ENCODE measurements at regions not wholly inside any gene's neighbourhood (a gene's known extent, or its start where the extent isn't known, plus 50 kb on each side); places are given as distances from the start of the nearest gene placed in this dataset.

DNA sequence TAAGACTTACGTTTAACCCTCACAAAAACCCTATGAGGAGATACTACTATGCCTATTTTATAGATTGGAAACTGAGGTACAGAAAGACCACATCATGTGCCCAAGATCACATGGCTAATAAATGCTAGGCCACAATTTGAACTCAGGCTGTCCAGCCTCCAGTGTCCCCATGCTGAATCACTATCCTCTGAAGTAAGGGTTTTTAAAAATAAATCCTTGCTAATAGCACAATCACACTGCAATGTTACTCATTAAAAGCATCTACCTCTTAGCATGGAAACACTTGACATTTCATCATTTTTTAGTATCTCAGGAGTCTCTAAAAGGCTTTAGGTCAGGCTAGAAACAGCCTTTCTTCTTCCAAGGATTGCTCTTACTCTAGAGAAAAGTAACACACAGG lies 50.0 kb upstream of the PPP1R3C start:
- Histone ChIP-seq H3K36me3 (ENCODE audit: control insufficient read depth in 3 of 3, insufficient read depth in 2 of 3, low read depth in 1 of 3, low read length in 3 of 3) (no peaks in the 10 kb centered on the region), H3K4me1 (ENCODE audit: control insufficient read depth in 3 of 3, insufficient read depth in 2 of 3, low read depth in 1 of 3, low read length in 2 of 3) (no peaks in the 10 kb centered on the region), H3K4me3 (ENCODE audit: low read depth in 1 of 3, low read length in 3 of 3) (no peak overlapping the region), H3K27me3 (ENCODE audit: control insufficient read depth in 3 of 3, insufficient read depth in 3 of 3, low read length in 3 of 3) (no peaks in the 10 kb centered on the region), H3K9me3 (ENCODE audit: control insufficient read depth in 2 of 2, insufficient read depth in 1 of 2, low read depth in 1 of 2, low read length in 1 of 2) (no peaks in the 10 kb centered on the region), H3K27ac (ENCODE audit: low read depth in 1 of 3, low read length in 2 of 3) (no peak overlapping the region)
- FAIRE-seq (no peak), DNase-seq (no peak)
- whole genome bisulfite sequencing, 3 donors: 92 to 93% (median 93%) methylated on average over 1 of the region's 1 CpG
